NOMO-1 treated with DMSO at 0.1 percent for 48 hours (cell line): ENCODE measurements at regions not wholly inside any gene's neighbourhood (a gene's known extent, or its start where the extent isn't known, plus 50 kb on each side); places are given as distances from the start of the nearest gene placed in this dataset.

ENCODE experiments used
- DNase-seq: peaks from one replicate; lab custom pipeline; 2025; ENCODE audit not compliant: unreplicated experiment; lab: John Stamatoyannopoulos, UW

DNA sequence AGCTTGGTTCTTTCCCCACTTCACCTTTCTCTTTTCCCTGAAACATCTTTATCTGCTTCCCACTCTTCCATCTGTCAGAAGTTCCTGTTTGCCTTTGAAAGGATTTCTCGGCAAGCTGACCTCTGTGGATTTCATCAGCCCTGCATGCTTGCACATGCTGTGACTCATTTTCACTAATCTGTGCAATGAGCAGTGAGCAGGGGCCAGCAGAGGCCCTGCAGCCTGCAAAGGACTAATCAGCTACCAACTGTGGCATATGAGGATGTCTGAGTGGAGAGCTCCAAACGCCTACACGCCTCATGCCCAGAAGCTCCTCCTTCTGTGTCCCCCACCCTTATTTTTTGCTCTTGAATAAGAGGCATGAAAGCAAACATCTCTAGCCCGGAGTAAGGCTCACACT, 333.0 kb upstream of the SEMA6D start:
- DNase-seq = peak; percentile 6

- DNase-seq = no peak
These were observed 332.5 kb upstream of the SEMA6D start for GRCh38 chr15:47384776-47385175.

DNA sequence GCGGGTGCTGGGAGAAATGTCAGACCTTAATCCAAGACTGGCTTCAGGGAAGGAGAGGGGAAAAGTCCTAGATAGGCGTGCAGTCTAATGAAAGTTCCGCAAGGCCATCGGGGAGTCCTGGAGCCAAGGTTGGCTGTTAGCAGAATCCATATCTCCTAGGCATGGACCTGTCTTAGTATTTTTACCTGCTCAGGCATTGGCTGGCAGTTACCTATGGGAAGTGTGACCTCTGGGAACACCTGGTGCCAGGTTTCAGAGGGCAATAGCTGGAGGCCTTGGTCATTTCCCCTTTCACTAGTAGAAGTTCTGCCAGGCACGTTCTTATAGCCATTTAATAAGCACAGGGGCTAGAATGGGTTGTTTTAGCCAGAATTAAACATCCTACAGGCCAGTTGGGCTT, 330.8 kb upstream of the SEMA6D start:
- DNase-seq = no peak

- DNase-seq = no peak
These were observed 329.0 kb upstream of the SEMA6D start for GRCh38 chr15:47388299-47388698.

- no peak for DNase-seq
These were observed 327.0 kb upstream of the SEMA6D start for GRCh38 chr15:47390208-47390765.

GRCh38 chr15:47394286-47394809, 323.0 kb upstream of the SEMA6D start:
- no peak for DNase-seq

- DNase-seq = peak; percentile 73
These were observed 322.2 kb upstream of the SEMA6D start for GRCh38 chr15:47395076-47395475.

- DNase-seq = no peak
These were observed 319.6 kb upstream of the SEMA6D start for GRCh38 chr15:47397655-47398054.

DNA sequence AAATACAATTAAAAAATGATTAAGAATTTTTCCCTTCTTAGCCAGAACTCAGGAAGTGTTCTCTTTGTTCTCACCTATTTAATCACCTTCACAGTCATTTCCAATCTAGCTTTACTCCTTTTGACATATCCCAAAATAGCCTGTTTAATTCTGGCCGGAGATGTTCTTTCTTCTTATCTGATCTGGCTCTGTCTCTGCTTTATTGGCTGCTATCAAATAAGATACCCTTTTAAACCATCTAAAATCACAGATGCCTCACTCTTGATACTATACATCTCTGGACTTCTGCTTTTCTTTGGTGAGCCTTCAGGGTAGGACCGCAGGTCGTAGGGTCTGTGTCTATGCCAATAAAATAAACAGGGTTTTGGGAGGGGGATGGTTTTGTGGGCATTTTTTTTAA, 319.2 kb upstream of the SEMA6D start:
- no peak for DNase-seq

DNA sequence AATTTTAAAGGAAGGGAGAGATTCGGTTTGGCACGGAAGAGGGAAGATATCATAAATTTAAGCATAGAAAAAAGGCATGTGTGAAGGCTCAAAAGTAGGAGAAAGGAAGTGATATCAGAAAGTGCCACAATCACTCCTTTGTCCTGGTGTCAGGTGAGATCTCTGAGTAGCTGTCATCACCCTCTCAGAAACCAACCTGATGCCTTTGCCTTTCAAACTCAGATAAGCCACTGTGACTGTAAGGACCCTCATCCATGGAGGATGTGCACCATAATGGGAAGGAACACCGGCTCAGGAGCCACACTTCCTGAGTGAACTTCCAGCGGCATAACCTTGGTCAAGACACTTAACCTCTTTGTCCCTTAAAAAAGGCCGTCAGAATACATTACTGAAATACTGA, 318.7 kb upstream of the SEMA6D start:
- no peak for DNase-seq

DNA sequence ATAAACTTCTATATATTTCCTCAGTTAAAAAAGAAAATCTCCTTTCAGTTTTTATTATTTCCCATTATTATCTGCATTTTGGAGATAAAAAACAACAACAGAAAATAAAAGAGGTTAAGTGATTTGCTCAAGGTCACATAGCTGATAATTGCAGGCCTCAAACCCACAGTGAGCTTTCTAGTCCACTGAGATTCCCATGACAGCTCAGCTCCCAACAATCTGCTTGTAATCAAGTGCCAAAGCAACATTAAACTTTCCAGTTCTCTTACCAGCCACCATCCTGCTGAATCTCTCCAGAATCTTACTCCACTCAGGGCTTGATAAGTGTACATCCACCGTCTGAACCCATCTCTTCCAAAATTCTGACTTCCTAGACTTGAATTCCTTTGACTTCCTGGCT, 318.2 kb upstream of the SEMA6D start:
- DNase-seq = no peak

DNA sequence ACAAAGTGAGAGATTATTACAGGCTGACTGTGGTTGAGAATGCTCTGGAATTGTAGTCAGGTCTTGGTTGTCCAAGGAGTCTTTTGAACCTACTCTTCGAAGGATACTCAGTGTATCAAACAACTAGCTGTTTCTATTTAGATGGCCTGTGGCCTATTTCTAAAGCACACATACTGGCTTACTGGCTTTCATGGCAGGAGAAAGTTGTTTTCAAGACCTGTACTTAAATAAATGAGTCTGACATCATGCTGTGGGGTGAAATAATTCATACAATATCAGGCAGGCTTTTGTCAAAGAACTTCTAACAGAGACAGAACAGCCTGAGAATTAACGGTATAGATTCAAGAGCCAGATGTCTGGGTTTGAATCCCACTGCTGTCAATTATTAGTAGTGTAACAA, 316.7 kb upstream of the SEMA6D start:
- no peak for DNase-seq

- DNase-seq = no peak
These were observed 315.9 kb upstream of the SEMA6D start for GRCh38 chr15:47401427-47401826.

GRCh38 chr15:47402829-47403228, 314.5 kb upstream of the SEMA6D start:
- DNase-seq = no peak

DNA sequence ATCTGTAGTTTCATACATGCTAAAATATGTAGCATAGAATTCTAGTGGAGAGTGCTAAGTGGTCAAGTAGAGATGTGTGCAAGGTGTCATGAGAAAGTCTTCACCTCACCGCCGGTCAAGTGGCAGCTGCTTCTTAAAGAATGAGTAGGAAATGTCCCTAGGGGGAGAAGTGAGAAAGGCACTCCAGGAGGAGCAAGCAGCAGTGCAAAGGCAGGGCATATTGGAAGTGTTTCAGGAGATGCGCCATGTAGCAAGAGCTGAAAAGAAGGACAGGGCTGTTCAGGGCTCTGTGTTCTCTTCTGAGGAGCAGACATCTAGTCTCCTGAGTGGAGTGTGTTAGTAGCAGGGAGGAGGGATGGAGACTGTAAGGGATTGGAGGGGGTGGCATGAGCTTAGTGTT, 312.4 kb upstream of the SEMA6D start:
- no peak for DNase-seq

DNA sequence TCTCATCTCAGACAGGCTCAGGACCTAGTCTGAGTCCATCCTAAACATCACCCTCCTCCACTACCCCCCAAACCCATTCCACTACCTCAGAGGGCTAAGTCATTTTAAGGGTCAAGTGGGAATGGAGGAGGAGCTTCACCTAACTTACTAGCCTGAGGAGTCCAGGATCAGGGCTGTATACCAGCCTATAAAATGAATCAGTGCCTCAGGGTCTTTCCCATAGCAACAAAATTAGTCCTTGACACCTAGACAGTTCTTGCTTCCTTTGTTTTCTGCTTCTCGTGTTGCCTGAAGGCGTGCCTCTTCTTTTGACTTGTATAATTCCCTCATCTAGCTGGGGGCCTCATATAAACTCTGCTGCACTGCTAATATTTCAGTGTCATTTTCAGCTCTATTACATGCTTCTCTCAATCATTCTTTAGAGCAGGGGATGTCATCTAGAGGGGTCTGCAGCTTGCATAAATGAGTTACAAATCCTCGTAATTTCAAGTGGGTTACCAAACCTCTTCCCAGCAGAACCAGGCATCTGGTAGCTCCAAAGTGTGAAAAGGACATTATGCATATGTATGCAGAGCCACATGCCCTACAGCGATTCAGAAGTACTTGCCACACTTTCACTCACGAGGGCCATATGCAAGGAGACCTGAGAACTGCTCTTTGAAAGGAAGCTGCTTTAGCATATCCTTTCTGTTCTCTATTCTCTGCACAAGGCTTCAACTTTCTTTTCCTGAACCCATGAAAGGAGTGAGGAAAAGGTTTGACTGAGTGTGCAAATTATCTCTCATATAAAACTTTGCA, 311.7 kb upstream of the SEMA6D start:
- DNase-seq = no peak

- no peak for DNase-seq
These were observed 309.6 kb upstream of the SEMA6D start for GRCh38 chr15:47407692-47408091.

- DNase-seq = no peak
These were observed 308.3 kb upstream of the SEMA6D start for GRCh38 chr15:47409038-47409437.

- no peak for DNase-seq
These were observed 307.7 kb upstream of the SEMA6D start for GRCh38 chr15:47409600-47409999.

GRCh38 chr15:47410247-47410646, 307.1 kb upstream of the SEMA6D start:
- DNase-seq = peak; percentile 93

DNA sequence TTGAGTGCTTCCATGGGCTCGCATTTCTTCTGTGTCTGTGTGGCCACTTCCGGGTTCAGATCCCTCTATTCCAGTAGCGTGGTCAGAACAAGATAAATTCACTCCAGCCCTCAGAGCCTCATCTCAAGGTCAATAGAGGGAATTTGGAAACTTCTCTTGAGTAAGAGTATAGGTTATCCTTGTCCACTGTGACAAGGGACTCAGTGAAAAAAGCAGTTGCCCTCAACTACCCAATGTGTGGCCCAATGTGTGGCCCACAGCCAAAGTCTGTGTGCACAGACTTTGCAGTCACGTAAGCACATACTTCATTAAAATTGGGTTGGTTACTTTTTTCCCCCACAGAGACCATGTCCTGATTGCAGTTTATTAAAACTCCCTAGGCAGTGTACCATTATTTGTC, 305.6 kb upstream of the SEMA6D start:
- no peak for DNase-seq

GRCh38 chr15:47412136-47412535, 305.2 kb upstream of the SEMA6D start:
- DNase-seq = no peak

DNA sequence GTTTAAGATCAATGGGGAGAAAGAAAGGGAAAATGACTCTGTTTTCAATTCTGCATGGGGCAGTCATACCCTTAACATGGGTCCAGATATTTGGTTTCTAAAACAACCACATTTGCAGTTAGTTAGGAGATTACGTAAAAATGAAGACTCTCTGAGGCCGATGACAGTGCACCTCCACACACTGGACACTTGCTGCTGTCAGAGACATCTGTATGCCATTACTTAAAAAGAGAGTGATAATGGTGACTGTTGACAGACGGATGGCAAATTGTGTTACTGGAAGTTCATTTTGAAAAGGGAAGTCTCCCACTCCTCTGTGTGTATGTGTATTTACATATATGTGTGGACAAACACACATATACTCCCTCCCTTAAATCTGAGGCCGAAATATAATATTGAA, 304.5 kb upstream of the SEMA6D start:
- DNase-seq = no peak
